H9 (cell line): ENCODE measurements at regions not wholly inside any gene's neighbourhood (a gene's known extent, or its start where the extent isn't known, plus 50 kb on each side); places are given as distances from the start of the nearest gene placed in this dataset.
"Not testable (repeated sequence)": the region's sequence is repeated elsewhere in the genome, so short reads cannot be mapped to it uniquely, and the experiment has no call there.

ENCODE experiments used
- DNase-seq: peaks from one replicate; pipeline ENCODE4 v3.0.0-alpha.2; 2017
- H2AFZ ChIP-seq: one replicate; pipeline ENCODE4 v1.6.1; 2013; ENCODE audit warnings: mild to moderate bottlenecking, low read length, control low read depth, moderate library complexity
- H2AK5ac ChIP-seq: 2 replicates; pipeline ENCODE4 v1.6.1; 2013; ENCODE audit warnings: low read length, control low read depth, mixed read lengths; ENCODE audit not compliant: insufficient read length
- H2BK120ac ChIP-seq: one replicate; pipeline ENCODE4 v1.6.1; 2013; ENCODE audit warnings: low read depth, mild to moderate bottlenecking, low read length, control low read depth, inconsistent platforms; ENCODE audit not compliant: poor library complexity, severe bottlenecking
- H2BK12ac ChIP-seq: 2 replicates; pipeline ENCODE4 v1.6.1; 2013; ENCODE audit warnings: low read length, control low read depth, mixed read lengths, low read depth; ENCODE audit not compliant: insufficient read length
- H2BK15ac ChIP-seq: 2 replicates; pipeline ENCODE4 v1.6.1; 2013; ENCODE audit warnings: low read depth, low read length, control low read depth
- H2BK20ac ChIP-seq: one replicate; pipeline ENCODE4 v1.6.1; 2013; ENCODE audit warnings: low read depth, mild to moderate bottlenecking, low read length, control low read depth, inconsistent platforms; ENCODE audit not compliant: poor library complexity, severe bottlenecking
- H2BK5ac ChIP-seq: 2 replicates; pipeline ENCODE4 v1.6.1; 2013; ENCODE audit warnings: low read length, control low read depth, mixed read lengths; ENCODE audit not compliant: insufficient read length
- H3K14ac ChIP-seq: 2 replicates; pipeline ENCODE4 v1.6.1; 2013; ENCODE audit warnings: low read length, control low read depth; ENCODE audit not compliant: insufficient read depth
- H3K18ac ChIP-seq: 2 replicates; pipeline ENCODE4 v1.6.1; 2013; ENCODE audit warnings: low read depth, mild to moderate bottlenecking, mixed read lengths, low read length, control low read depth; ENCODE audit not compliant: insufficient read length
- H3K23ac ChIP-seq: 2 replicates; pipeline ENCODE4 v1.6.1; 2013; ENCODE audit warnings: low read length, control low read depth, mixed read lengths, low read depth; ENCODE audit not compliant: insufficient read length
- H3K23me2 ChIP-seq: 2 replicates; pipeline ENCODE4 v1.6.1; 2013; ENCODE audit warnings: low read depth, mild to moderate bottlenecking, mixed read lengths, low read length, control low read depth; ENCODE audit not compliant: insufficient read length, poor library complexity, severe bottlenecking
- H3K27ac ChIP-seq: 2 replicates; pipeline ENCODE4 v1.5.1; 2013; ENCODE audit warnings: low read length, control low read depth, mixed read lengths, low read depth; ENCODE audit not compliant: insufficient read length
- H3K27me3 ChIP-seq: 2 replicates; pipeline ENCODE4 v1.6.1; 2013; ENCODE audit warnings: low read length, control low read depth, inconsistent platforms; ENCODE audit not compliant: insufficient read depth
- H3K4ac ChIP-seq: 2 replicates; pipeline ENCODE4 v1.6.1; 2013; ENCODE audit warnings: low read depth, mild to moderate bottlenecking, control low read depth, inconsistent platforms, low read length, moderate library complexity
- H3K4me1 ChIP-seq: 2 replicates; pipeline ENCODE4 v1.6.1; 2013; ENCODE audit warnings: low read length, control low read depth, inconsistent platforms; ENCODE audit not compliant: insufficient read depth
- H3K4me2 ChIP-seq: 2 replicates; pipeline ENCODE4 v1.6.1; 2013; ENCODE audit warnings: low read length, control low read depth, mixed read lengths; ENCODE audit not compliant: insufficient read length, insufficient read depth
- H3K56ac ChIP-seq: 2 replicates; pipeline ENCODE4 v1.6.1; 2013; ENCODE audit warnings: low read depth, mild to moderate bottlenecking, mixed read lengths, low read length, control low read depth; ENCODE audit not compliant: insufficient read length
- H3K79me1 ChIP-seq: 2 replicates; pipeline ENCODE4 v1.6.1; 2013; ENCODE audit warnings: low read depth, mild to moderate bottlenecking, moderate library complexity, low read length, control low read depth, inconsistent platforms; ENCODE audit not compliant: insufficient read depth, poor library complexity, severe bottlenecking
- H3K79me2 ChIP-seq: 2 replicates; pipeline ENCODE4 v1.6.1; 2013; ENCODE audit warnings: low read length, control low read depth, inconsistent platforms; ENCODE audit not compliant: insufficient read depth
- H3K9ac ChIP-seq: 2 replicates; pipeline ENCODE4 v1.6.1; 2013; ENCODE audit warnings: low read length, control low read depth, mixed read lengths; ENCODE audit not compliant: insufficient read length; ENCODE audit errors: extremely low read depth
- H3K9me3 ChIP-seq: one replicate; pipeline ENCODE4 v1.6.1; 2013; ENCODE audit warnings: low read depth, low read length, inconsistent platforms; ENCODE audit not compliant: control insufficient read depth
- H3T11ph ChIP-seq: one replicate; pipeline ENCODE4 v1.6.1; 2013; ENCODE audit warnings: mild to moderate bottlenecking, low read length, control low read depth, inconsistent platforms
- H4K20me1 ChIP-seq: one replicate; pipeline ENCODE4 v1.6.1; 2013; ENCODE audit not compliant: control insufficient read depth, insufficient read length, insufficient read depth
- H4K5ac ChIP-seq: 2 replicates; pipeline ENCODE4 v1.6.1; 2013; ENCODE audit warnings: low read depth, mild to moderate bottlenecking, mixed read lengths, low read length, control low read depth; ENCODE audit not compliant: insufficient read length
- H4K8ac ChIP-seq: replicated peaks from 2 replicates; pipeline ENCODE4 v1.6.1; 2013; ENCODE audit warnings: low read length, control low read depth, mixed read lengths, low read depth; ENCODE audit not compliant: insufficient read length
- H4K91ac ChIP-seq: 2 replicates; pipeline ENCODE4 v1.6.1; 2013; ENCODE audit warnings: low read depth, mild to moderate bottlenecking, moderate library complexity, mixed read lengths, low read length, control low read depth; ENCODE audit not compliant: insufficient read length
- H3K27ac Mint-ChIP-seq, 3 experiments: 2 replicates in 2 of 3; 3 replicates in 1 of 3; pipeline ENCODE4 v1.8.0; 2020 to 2021; ENCODE audit warnings: mixed read lengths in 3 of 3, mild to moderate bottlenecking in 1 of 3, moderate library complexity in 1 of 3
- H3K27me3 Mint-ChIP-seq: 2 replicates; pipeline ENCODE4 v1.8.0; 2021; ENCODE audit warnings: low read depth, mild to moderate bottlenecking, moderate library complexity, mixed read lengths
- H3K36me3 Mint-ChIP-seq, 3 experiments: 2 replicates in 2 of 3; 3 replicates in 1 of 3; pipeline ENCODE4 v1.8.0; 2020 to 2021; ENCODE audit warnings: low read depth in 3 of 3, mixed read lengths in 3 of 3; ENCODE audit not compliant: insufficient read depth in 1 of 3
- H3K4me1 Mint-ChIP-seq, 2 experiments: 2 replicates each; pipeline ENCODE4 v1.8.0; 2020; ENCODE audit warnings: mixed read lengths in 2 of 2
- H3K4me3 Mint-ChIP-seq, 2 experiments: 2 replicates in 1 of 2; 3 replicates in 1 of 2; pipeline ENCODE4 v1.8.0; 2020 to 2021; ENCODE audit warnings: mild to moderate bottlenecking in 2 of 2, mixed read lengths in 2 of 2, moderate library complexity in 1 of 2
- H3K9me3 Mint-ChIP-seq, 2 experiments: 2 replicates in 1 of 2; 3 replicates in 1 of 2; pipeline ENCODE4 v1.8.0; 2020; ENCODE audit warnings: mild to moderate bottlenecking in 2 of 2, mixed read lengths in 2 of 2, moderate library complexity in 1 of 2
- CTCF ChIP-seq: fragments of 200-600 bp; sonication (generic); conservative IDR thresholded peaks from 3 replicates; pipeline ENCODE4 v1.8.0; 2021; ENCODE audit warnings: antibody characterized with exemption, mild to moderate bottlenecking
- WGBS: extraction: QIAGEN DNeasy Blood & Tissue Kit; methylation state at CpG from one replicate; pipeline ENCODE4 v1.1.7; 2013; ENCODE audit warnings: missing lambda C conversion rate, low lambda C conversion rate, mixed read lengths; ENCODE audit not compliant: insufficient read length; ENCODE audit errors: extremely low coverage; 5-methylcytosine and 5-hydroxymethylcytosine counted together

GRCh38 chrX:63012574-63012973, 338.6 kb downstream of the SPIN4 start:
- no peak overlapping the region for H3K9ac ChIP-seq
- H3K27ac ChIP-seq: no peak overlapping the region
- H4K5ac ChIP-seq: no peak overlapping the region
- H3K4ac ChIP-seq: no peak overlapping the region
- H4K91ac ChIP-seq: no peak overlapping the region
- no peaks in the 10 kb centered on the region for H3K79me2 ChIP-seq
- no peak overlapping the region for H3T11ph ChIP-seq
- no peak overlapping the region for H3K23ac ChIP-seq
- H4K8ac ChIP-seq: no peak overlapping the region
- no peak for TF ChIP-seq CTCF
- H3K56ac ChIP-seq: no peak overlapping the region
- no peaks in the 10 kb centered on the region for H4K20me1 ChIP-seq
- H2AFZ ChIP-seq: no peak overlapping the region
- peaks cover 0 to 25% (median 17%) of the 10 kb centered on the region in 3 experiments; a peak in 6 of 7 replicates for H3K36me3 Mint-ChIP-seq
- no peaks in the 10 kb centered on the region for H3K4me1 Mint-ChIP-seq
- H2BK120ac ChIP-seq: no peak overlapping the region
- no peak overlapping the region for H3K4me2 ChIP-seq
- H3K4me1 ChIP-seq: no peaks in the 10 kb centered on the region
- H3K18ac ChIP-seq: no peak overlapping the region
- H3K9me3 ChIP-seq: peaks cover 52% of the 10 kb centered on the region
- H3K14ac ChIP-seq: no peak overlapping the region
- H3K27me3 ChIP-seq: no peaks in the 10 kb centered on the region
- H3K79me1 ChIP-seq: no peaks in the 10 kb centered on the region
- no peak overlapping the region for H2BK15ac ChIP-seq
- H2BK12ac ChIP-seq: no peak overlapping the region
- H3K27ac Mint-ChIP-seq: no peak overlapping the region
- H2BK20ac ChIP-seq: no peak overlapping the region
- H3K23me2 ChIP-seq: no peaks in the 10 kb centered on the region
- H3K4me3 Mint-ChIP-seq: no peak overlapping the region
- DNase-seq: no peak
- H2BK5ac ChIP-seq: no peak overlapping the region
- H3K9me3 Mint-ChIP-seq: peaks cover 90 to 94% of the 10 kb centered on the region in 2 experiments
- H3K27me3 Mint-ChIP-seq: no peaks in the 10 kb centered on the region
- no peak overlapping the region for H2AK5ac ChIP-seq

- not testable (repeated sequence) for H3K4me1 ChIP-seq, H4K20me1 ChIP-seq, H3K4ac ChIP-seq, H2BK5ac ChIP-seq, H3K14ac ChIP-seq, H4K5ac ChIP-seq, H3K27ac Mint-ChIP-seq, H2BK20ac ChIP-seq, H3K4me1 Mint-ChIP-seq, H2AK5ac ChIP-seq, H2BK12ac ChIP-seq, H3T11ph ChIP-seq, H3K23ac ChIP-seq, H3K9ac ChIP-seq, H2BK15ac ChIP-seq, H3K4me2 ChIP-seq, H3K27ac ChIP-seq, H2BK120ac ChIP-seq, H3K79me2 ChIP-seq, H2AFZ ChIP-seq, H4K8ac ChIP-seq, DNase-seq, H3K4me3 Mint-ChIP-seq, H4K91ac ChIP-seq, H3K27me3 ChIP-seq, H3K23me2 ChIP-seq, H3K18ac ChIP-seq, H3K79me1 ChIP-seq, H3K56ac ChIP-seq, H3K27me3 Mint-ChIP-seq
- Mint-ChIP-seq H3K9me3 (peaks cover 75 to 85% of the 10 kb centered on the region in 2 experiments), H3K36me3 (peaks cover 0 to 25% (median 10%) of the 10 kb centered on the region in 3 experiments; a peak in 4 of 7 replicates)
- no CpG with 5 or more reads among the region's 1 CpG for WGBS
- peaks cover 55% of the 10 kb centered on the region for H3K9me3 ChIP-seq
Measured at GRCh38 chrX:63000196-63000595, 350.9 kb downstream of the SPIN4 start.
